GM12891 (cell line): ENCODE measurements at regions not wholly inside any gene's neighbourhood (a gene's known extent, or its start where the extent isn't known, plus 50 kb on each side); places are given as distances from the start of the nearest gene placed in this dataset.

ENCODE experiments used
- PAX5 ChIP-seq: IDR thresholded peaks from 2 replicates; pipeline ENCODE4 v1.6.1; 2011; ENCODE audit warnings: low read length, moderate library complexity, mild to moderate bottlenecking; ENCODE audit not compliant: insufficient read depth, severe bottlenecking
- POLR2A ChIP-seq: IDR thresholded peaks from 2 replicates; pipeline ENCODE4 v1.6.1; 2011; ENCODE audit warnings: low read depth, low read length, control low read depth
- POLR2AphosphoS5 ChIP-seq: IDR thresholded peaks from 2 replicates; pipeline ENCODE4 v1.6.1; 2011; ENCODE audit warnings: low read depth, low read length, control low read depth
- POU2F2 ChIP-seq: IDR thresholded peaks from 2 replicates; pipeline ENCODE4 v1.6.1; 2011; ENCODE audit warnings: low read depth, mild to moderate bottlenecking, control low read depth, low read length, moderate library complexity
- TAF1 ChIP-seq: IDR thresholded peaks from 2 replicates; pipeline ENCODE4 v1.6.1; 2011; ENCODE audit warnings: low read depth, low read length, control low read depth

DNA sequence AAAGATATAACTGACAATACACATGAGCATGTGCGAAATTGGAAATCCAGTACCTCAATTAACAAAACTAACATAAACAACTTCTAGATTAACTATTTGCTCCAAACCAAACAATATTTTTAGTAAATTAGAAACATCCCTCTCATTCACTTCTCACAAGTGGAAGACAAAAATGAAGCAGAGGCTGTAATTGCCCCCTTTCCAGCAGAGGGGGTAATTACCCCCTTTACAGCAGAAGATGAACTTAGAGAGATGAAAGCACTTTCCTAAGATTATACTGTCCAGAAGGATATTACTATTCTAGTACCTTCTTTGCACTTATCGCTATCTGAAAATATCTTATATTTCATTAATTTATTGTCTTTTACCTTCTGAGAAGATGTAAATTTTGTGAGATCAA is 1025.2 kb downstream of the FSCB start:
- TF ChIP-seq PAX5 (no peak), POLR2A (no peak), POU2F2 (no peak), TAF1 (no peak), POLR2AphosphoS5 (no peak)
